ENCODE measurements at regions not wholly inside any gene's neighbourhood (a gene's known extent, or its start where the extent isn't known, plus 50 kb on each side); places are given as distances from the start of the nearest gene placed in this dataset.

DNA sequence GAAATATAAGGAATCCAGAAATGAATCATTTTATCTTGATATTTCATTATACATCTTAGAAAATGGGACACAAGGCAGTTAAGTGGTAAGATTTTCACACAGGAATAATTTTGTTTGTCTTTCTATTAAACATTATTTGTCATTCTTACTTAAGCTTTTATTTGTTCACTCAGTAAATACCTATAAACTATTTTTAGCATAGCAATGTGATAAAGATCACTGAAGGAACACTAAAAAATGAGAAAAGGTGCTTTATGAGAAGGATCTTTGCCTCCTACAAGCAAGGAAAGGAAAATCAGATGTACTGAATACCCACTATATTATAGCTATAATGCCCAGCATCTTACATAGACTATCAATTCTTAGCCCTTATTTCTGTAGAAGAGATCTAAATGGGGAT, 176.2 kb upstream of the NYAP2 start:
- TF ChIP-seq, protein P1, sequence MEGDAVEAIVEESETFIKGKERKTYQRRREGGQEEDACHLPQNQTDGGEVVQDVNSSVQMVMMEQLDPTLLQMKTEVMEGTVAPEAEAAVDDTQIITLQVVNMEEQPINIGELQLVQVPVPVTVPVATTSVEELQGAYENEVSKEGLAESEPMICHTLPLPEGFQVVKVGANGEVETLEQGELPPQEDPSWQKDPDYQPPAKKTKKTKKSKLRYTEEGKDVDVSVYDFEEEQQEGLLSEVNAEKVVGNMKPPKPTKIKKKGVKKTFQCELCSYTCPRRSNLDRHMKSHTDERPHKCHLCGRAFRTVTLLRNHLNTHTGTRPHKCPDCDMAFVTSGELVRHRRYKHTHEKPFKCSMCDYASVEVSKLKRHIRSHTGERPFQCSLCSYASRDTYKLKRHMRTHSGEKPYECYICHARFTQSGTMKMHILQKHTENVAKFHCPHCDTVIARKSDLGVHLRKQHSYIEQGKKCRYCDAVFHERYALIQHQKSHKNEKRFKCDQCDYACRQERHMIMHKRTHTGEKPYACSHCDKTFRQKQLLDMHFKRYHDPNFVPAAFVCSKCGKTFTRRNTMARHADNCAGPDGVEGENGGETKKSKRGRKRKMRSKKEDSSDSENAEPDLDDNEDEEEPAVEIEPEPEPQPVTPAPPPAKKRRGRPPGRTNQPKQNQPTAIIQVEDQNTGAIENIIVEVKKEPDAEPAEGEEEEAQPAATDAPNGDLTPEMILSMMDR (IDR thresholded peaks at IDR 0.05) = no peak
- no peak for TF ChIP-seq POLR2A (IDR thresholded peaks at IDR 0.05)
- no peak overlapping the region for H3K4me3 ChIP-seq
- no peaks in the 10 kb centered on the region for H3K4me1 ChIP-seq
- H3K27ac ChIP-seq = no peak overlapping the region
- no peaks in the 10 kb centered on the region for H3K36me3 ChIP-seq (ENCODE audit: low read depth, missing control alignments)
- H3K27me3 ChIP-seq = no peaks in the 10 kb centered on the region
- intact Hi-C loops (cut with DNase I; ENCODE audit: low total_unique reads) = no loop called here
- no peak for DNase-seq
- H3K9me3 ChIP-seq = no peaks in the 10 kb centered on the region

GRCh38 chr2:225207471-225207870, 165.2 kb upstream of the DOCK10 start:
- Histone ChIP-seq H3K27ac (no peak overlapping the region), H3K4me3 (no peak overlapping the region), H3K4me1 (no peaks in the 10 kb centered on the region), H3K9me3 (no peaks in the 10 kb centered on the region), H3K27me3 (no peaks in the 10 kb centered on the region), H3K36me3 (ENCODE audit: low read depth, missing control alignments) (no peaks in the 10 kb centered on the region)
- TF ChIP-seq, protein P1 (IDR thresholded peaks at IDR 0.05) = no peak
- TF ChIP-seq POLR2A (IDR thresholded peaks at IDR 0.05) = no peak
- DNase-seq = no peak
- WGBS, 2 donors = 67 to 81% methylated on average over 3 of the region's 3 CpGs
- intact Hi-C loops (cut with DNase I; ENCODE audit: low total_unique reads) = no loop called here

DNA sequence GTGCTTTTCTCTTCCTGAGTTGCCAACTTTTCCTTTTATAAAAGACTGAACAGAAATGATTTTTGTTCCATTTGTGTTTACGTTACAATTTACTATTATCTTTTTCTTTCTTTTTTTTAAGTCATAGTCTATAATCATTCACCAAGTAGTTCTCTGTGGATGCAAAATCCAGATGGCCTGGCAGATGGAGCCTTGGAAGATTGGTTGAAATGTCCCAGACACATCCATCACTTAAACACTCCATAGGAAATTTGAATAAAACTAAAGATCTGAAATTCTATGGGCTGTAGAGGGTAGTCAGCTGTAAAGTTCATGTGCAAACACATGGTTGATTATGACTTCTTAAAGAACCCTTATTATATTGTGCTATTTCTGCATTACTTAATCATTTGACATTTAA, 164.8 kb upstream of the DOCK10 start:
- Histone ChIP-seq H3K4me3 (no peak overlapping the region), H3K36me3 (ENCODE audit: low read depth, missing control alignments) (no peaks in the 10 kb centered on the region), H3K4me1 (no peaks in the 10 kb centered on the region), H3K27ac (no peak overlapping the region), H3K9me3 (no peaks in the 10 kb centered on the region), H3K27me3 (no peaks in the 10 kb centered on the region)
- DNase-seq = no peak
- intact Hi-C loops (cut with DNase I; ENCODE audit: low total_unique reads) = no loop called here
- WGBS, 2 donors = 48 to 68% methylated on average over 1 of the region's 1 CpG
- TF ChIP-seq POLR2A (IDR thresholded peaks at IDR 0.05) = no peak
- TF ChIP-seq, protein P1 (IDR thresholded peaks at IDR 0.05) = no peak

DNA sequence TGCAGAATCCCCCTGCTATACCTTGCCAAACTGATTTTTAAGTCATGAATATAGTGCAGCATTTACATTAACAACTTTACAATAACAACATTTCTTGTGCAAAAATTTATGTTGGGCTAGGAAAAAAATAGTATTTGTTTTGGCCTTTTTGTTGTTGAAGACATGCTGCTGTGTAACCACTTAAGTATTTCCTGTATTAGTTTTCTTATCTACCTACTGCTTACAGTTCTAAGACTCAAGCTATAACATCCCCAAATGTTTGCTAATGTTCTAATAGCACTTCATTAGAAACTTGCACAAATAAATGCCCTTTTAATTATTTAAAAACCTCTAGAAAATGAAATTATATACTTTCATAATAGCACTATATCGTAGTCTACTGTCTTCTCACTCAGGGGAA, 154.3 kb upstream of the DOCK10 start:
- intact Hi-C loops (cut with DNase I; ENCODE audit: low total_unique reads) = no loop called here
- 65 to 88% methylated on average over 1 of the region's 1 CpG for WGBS, 2 donors
- no peaks in the 10 kb centered on the region for H3K4me1 ChIP-seq

GRCh38 chr2:225192869-225193268, 150.6 kb upstream of the DOCK10 start:
- Histone ChIP-seq H3K27ac (no peak overlapping the region), H3K36me3 (ENCODE audit: low read depth, missing control alignments) (no peaks in the 10 kb centered on the region), H3K4me1 (no peaks in the 10 kb centered on the region), H3K4me3 (no peak overlapping the region), H3K9me3 (no peaks in the 10 kb centered on the region), H3K27me3 (no peaks in the 10 kb centered on the region)
- TF ChIP-seq, protein P1 (IDR thresholded peaks at IDR 0.05) = no peak
- no peak for TF ChIP-seq POLR2A (IDR thresholded peaks at IDR 0.05)
- intact Hi-C loops (cut with DNase I; ENCODE audit: low total_unique reads) = no loop called here
- DNase-seq = no peak
- 94 to 96% methylated on average over 3 of the region's 3 CpGs for WGBS, 2 donors

More for the DNA sequence above, 154.3 kb upstream of the DOCK10 start:
- H3K36me3 ChIP-seq (ENCODE audit: low read depth, missing control alignments) = no peaks in the 10 kb centered on the region
- H3K9me3 ChIP-seq = no peaks in the 10 kb centered on the region
- no peak overlapping the region for H3K4me3 ChIP-seq
- DNase-seq = no peak
- TF ChIP-seq, protein P1 (IDR thresholded peaks at IDR 0.05) = no peak
- no peak for TF ChIP-seq POLR2A (IDR thresholded peaks at IDR 0.05)
- H3K27ac ChIP-seq = no peak overlapping the region
- no peaks in the 10 kb centered on the region for H3K27me3 ChIP-seq

Measured in testis (tissue), 2 donors.